Tibial artery (tissue), 4 donors: ENCODE measurements at regions not wholly inside any gene's neighbourhood (a gene's known extent, or its start where the extent isn't known, plus 50 kb on each side); places are given as distances from the start of the nearest gene placed in this dataset.

Experiments
- DNase-seq, 2 donors: peaks; one replicate each; pipeline ENCODE4 v3.0.0-alpha.2; 2019
- H3K27ac ChIP-seq, 2 donors: fragments of 200-600 bp; sonication (generic) in 1 of 2; 1 replicate in 1 of 2; 2 replicates in 1 of 2; pipeline ENCODE4 v1.5.1; 2018 to 2019; ENCODE audit warnings: mild to moderate bottlenecking in 1 of 2
- H3K27me3 ChIP-seq, 2 donors: fragments of 200-600 bp; sonication (generic) in 1 of 2; one replicate each; pipeline versions ENCODE4 v1.5.1 to v1.6.0; 2016 to 2019
- H3K36me3 ChIP-seq, 3 donors: fragments of 200-600 bp; sonication (generic) in 2 of 3; one replicate each; pipeline ENCODE4 v1.5.1; 2016 to 2019; ENCODE audit warnings: mild to moderate bottlenecking in 2 of 3
- H3K4me1 ChIP-seq, 4 donors: fragments of 200-600 bp; sonication (generic) in 2 of 4; 1 replicate in 3 of 4; 2 replicates in 1 of 4; pipeline ENCODE4 v1.5.1; 2016 to 2019
- H3K4me3 ChIP-seq, 2 donors: fragments of 200-600 bp; sonication (generic) in 1 of 2; 1 replicate in 1 of 2; 2 replicates in 1 of 2; pipeline ENCODE4 v1.5.1; 2018 to 2019; ENCODE audit warnings: mild to moderate bottlenecking in 2 of 2
- H3K9me3 ChIP-seq, 3 donors: fragments of 200-600 bp; sonication (generic) in 1 of 3; one replicate each; pipeline ENCODE4 v1.5.1; 2016 to 2019
- intact Hi-C: fragments of 100-400 bp; cut with DNase I; formaldehyde crosslinking; loops from one replicate; pipeline ENCODE4 v1.15.0; 2023; ENCODE audit warnings: low total_unique reads
- TF ChIP-seq, protein P1 (sequence below), 2 experiments: fragments of 200-600 bp in 1 of 2; fragments of 450-650 bp in 1 of 2; IDR thresholded peaks; one replicate each; pipeline ENCODE4 v1.5.1; 2017 to 2019; ENCODE audit warnings: antibody characterized with exemption in 2 of 2, mild to moderate bottlenecking in 1 of 2, moderate library complexity in 1 of 2

DNA sequence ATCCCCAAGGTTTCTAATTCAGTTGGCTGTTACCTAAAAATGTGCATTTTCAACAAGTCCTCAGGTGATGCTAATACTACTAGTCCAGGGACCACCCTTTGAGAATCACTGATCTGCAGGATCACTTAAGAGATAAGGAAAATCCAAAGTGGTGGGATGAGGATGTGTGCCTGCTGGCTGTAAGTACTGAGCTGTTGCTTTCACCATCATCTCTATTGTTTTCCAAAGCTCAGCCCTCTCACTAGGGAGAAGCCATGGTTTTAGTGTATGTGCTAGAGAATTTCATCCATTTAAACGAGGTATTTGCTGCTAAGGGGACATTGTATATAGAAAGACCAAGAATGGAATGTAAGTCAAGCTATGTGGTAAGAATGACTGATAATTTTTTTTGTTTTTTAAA, 202.3 kb downstream of the KIF21A start:
- no peaks in the 10 kb centered on the region for H3K9me3 ChIP-seq
- TF ChIP-seq, protein P1, sequence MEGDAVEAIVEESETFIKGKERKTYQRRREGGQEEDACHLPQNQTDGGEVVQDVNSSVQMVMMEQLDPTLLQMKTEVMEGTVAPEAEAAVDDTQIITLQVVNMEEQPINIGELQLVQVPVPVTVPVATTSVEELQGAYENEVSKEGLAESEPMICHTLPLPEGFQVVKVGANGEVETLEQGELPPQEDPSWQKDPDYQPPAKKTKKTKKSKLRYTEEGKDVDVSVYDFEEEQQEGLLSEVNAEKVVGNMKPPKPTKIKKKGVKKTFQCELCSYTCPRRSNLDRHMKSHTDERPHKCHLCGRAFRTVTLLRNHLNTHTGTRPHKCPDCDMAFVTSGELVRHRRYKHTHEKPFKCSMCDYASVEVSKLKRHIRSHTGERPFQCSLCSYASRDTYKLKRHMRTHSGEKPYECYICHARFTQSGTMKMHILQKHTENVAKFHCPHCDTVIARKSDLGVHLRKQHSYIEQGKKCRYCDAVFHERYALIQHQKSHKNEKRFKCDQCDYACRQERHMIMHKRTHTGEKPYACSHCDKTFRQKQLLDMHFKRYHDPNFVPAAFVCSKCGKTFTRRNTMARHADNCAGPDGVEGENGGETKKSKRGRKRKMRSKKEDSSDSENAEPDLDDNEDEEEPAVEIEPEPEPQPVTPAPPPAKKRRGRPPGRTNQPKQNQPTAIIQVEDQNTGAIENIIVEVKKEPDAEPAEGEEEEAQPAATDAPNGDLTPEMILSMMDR (IDR thresholded peaks at IDR 0.05): no peak
- H3K27me3 ChIP-seq: no peaks in the 10 kb centered on the region
- no peaks in the 10 kb centered on the region for H3K36me3 ChIP-seq
- H3K27ac ChIP-seq: no peak overlapping the region
- H3K4me1 ChIP-seq: peaks cover 0 to 31% (median 0%) of the 10 kb centered on the region in 4 donors
- H3K4me3 ChIP-seq: no peak overlapping the region
- intact Hi-C loops: no loop called here
- no peak for DNase-seq

DNA sequence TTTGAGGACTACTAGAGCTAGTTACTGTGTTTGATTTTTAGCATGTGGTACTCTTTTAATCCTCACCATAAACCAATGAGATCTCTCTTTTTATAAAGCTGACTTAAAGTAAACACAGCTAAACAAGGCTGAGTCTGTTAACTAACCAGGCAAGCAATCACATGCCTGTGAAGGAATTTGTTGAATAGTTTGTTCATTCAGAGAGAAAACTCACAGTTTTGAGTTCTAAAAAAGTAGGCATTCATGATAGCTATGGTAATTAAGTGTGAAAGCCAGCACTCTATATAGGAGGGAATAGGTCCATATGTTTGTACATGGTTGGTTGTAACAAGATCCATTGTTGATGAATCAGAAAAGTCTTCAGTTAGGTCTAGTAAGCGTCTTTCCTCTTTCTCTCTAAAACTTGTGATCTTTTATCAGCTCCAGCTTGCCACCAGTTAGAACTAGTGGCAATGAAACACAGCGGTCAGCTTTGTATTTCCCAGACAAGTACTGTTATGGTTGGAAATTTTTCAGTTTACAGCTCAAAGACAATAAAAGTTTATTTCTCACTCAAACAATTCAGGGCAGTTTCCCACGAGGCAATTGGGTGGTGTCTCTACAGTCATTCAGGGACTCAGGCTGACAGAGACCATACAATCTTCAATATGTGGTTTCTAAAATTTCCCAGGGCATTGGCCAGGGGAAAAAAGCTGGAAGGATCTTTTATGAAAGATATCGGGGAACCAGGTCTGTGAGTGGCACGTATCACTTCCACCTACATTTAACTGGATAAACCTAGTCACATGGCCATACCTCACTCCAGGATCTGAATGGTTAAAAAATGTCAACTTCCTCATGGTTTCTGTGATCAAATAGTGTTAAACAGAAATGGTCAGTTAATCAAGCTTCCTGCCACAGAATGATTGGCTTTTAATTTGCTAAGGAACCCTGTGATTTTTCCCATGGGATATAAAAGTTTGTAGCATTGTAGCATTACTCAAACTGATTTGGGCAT, 203.1 kb downstream of the KIF21A start:
- H3K9me3 ChIP-seq: no peaks in the 10 kb centered on the region
- no peaks in the 10 kb centered on the region for H3K36me3 ChIP-seq
- no peak overlapping the region for H3K27ac ChIP-seq
- peaks cover 0 to 35% (median 0%) of the 10 kb centered on the region in 4 donors for H3K4me1 ChIP-seq
- no peaks in the 10 kb centered on the region for H3K27me3 ChIP-seq
- TF ChIP-seq, protein P1 (IDR thresholded peaks at IDR 0.05): no peak
- DNase-seq: no peak
- H3K4me3 ChIP-seq: no peak overlapping the region
- intact Hi-C loops: no loop called here

DNA sequence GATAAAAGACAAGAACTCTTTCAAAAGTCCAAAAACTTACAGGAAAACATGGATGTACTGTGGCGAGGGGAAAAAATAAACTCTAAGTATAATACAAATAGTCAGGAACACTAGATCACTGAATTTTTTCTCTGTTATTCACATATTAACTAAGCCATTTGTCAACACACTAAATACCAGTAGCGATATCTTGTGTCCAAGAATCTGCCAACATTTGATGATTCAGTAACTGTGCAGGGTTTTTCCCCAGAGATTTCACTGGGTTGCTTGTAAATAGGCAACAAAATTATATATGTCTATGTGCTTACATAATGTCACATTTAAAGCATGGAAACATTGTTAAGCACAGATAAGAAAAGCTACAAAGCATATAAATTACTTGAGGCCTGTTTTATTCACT, 205.9 kb downstream of the KIF21A start:
- Histone ChIP-seq H3K4me1 (peaks cover 0 to 35% (median 0%) of the 10 kb centered on the region in 4 donors), H3K4me3 (no peak overlapping the region), H3K9me3 (no peaks in the 10 kb centered on the region), H3K27me3 (no peaks in the 10 kb centered on the region), H3K36me3 (no peaks in the 10 kb centered on the region), H3K27ac (no peak overlapping the region)
- TF ChIP-seq, protein P1 (IDR thresholded peaks at IDR 0.05): no peak
- intact Hi-C loops: no loop called here
- no peak for DNase-seq

DNA sequence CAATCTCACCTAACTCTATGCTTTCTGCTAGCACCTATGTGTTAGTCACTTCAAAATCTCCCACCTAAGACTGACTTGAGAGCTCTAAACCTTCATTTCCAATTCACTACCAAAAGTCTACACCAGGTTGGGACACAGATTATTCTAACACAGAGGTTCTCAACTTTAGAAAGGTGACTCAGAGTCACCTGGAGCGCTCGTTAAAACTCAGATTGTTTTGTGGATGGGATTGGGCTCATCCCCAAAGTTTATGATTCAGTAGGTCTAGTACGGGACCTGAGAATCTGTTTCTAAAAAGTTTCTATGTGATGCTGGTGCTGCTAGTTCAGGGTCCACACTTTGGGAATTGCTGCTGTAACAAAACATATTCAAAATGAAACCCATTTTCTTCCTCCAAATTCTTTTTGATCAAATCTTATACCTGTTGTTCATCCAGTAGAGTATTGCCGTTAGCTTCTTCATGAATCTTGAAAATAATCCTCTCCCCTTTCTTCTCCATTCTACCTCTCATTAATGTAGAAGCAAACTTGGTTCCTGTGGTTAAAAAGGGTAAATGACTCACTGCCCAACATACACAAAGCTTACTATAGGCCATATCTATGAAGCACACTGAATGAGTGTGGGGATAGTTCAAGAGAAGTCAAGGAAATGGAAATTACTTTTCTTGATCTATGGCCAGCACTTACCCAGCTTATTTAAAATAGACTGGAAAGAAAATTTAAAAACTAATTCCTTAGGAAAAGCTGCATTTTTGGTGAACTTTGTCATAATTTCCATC, 206.7 kb downstream of the KIF21A start:
- H3K27ac ChIP-seq: no peak overlapping the region
- intact Hi-C loops: no loop called here
- TF ChIP-seq, protein P1 (IDR thresholded peaks at IDR 0.05): no peak
- H3K4me1 ChIP-seq: peaks cover 0 to 35% (median 0%) of the 10 kb centered on the region in 4 donors
- no peaks in the 10 kb centered on the region for H3K27me3 ChIP-seq
- H3K9me3 ChIP-seq: no peaks in the 10 kb centered on the region
- no peak for DNase-seq
- H3K4me3 ChIP-seq: no peak overlapping the region
- H3K36me3 ChIP-seq: no peaks in the 10 kb centered on the region

DNA sequence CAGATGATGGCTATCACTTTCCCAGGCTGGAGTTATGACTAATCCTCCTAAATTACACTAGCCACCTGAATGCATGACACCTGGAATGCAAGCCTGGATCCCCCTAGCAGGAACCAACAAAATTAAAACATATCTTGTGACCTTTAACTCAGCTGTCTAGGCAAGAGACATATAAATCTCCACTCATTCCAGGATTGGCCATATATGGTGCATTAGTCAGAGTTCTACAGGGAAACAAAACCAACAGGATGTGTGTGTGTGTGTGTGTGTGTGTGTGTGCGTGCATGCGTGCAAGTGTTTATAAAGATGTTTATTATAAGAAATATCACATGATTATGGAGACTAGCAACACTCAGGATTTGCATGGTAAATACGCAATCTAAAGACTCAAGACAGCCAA, 212.8 kb downstream of the KIF21A start:
- Histone ChIP-seq H3K36me3 (no peaks in the 10 kb centered on the region), H3K27ac (no peak overlapping the region), H3K4me1 (no peaks in the 10 kb centered on the region), H3K9me3 (no peaks in the 10 kb centered on the region), H3K4me3 (no peak overlapping the region), H3K27me3 (no peaks in the 10 kb centered on the region)
- TF ChIP-seq, protein P1 (IDR thresholded peaks at IDR 0.05): no peak
- DNase-seq: no peak
- intact Hi-C loops: no loop called here
